Pancreas (tissue), 10 donors: ENCODE measurements at regions not wholly inside any gene's neighbourhood (a gene's known extent, or its start where the extent isn't known, plus 50 kb on each side); places are given as distances from the start of the nearest gene placed in this dataset.
"Not testable (repeated sequence)": the region's sequence is repeated elsewhere in the genome, so short reads cannot be mapped to it uniquely, and the experiment has no call there.

ENCODE experiments used
- ATAC-seq, 4 donors: fragments of 200-7000 bp; cut with Tn5 transposase; one replicate each; pipeline versions ENCODE4 v1.8.0 to v1.9.1; 2020; ENCODE audit warnings: mild to moderate bottlenecking in 4 of 4, moderate library complexity in 4 of 4
- DNase-seq, 6 donors: peaks; one replicate each; pipeline ENCODE4 v3.0.0-alpha.2; 2020
- FAIRE-seq: peaks from 2 replicates; lab custom pipeline; 2012; peaks lifted over from hg19 to GRCh38; lab: Jason Lieb, UNC
- H3K27ac ChIP-seq, 4 donors: fragments of 200-600 bp; sonication (generic); 1 replicate in 3 of 4; 2 replicates in 1 of 4; pipeline versions ENCODE4 v1.5.0 to v1.8.0; 2020
- H3K27me3 ChIP-seq, 4 donors: fragments of 200-600 bp; one replicate each; pipeline ENCODE4 v1.8.0; 2021
- H3K36me3 ChIP-seq, 3 donors: fragments of 200-600 bp; sonication (generic) in 1 of 3; one replicate each; pipeline versions ENCODE4 v1.5.0 to v1.8.0; 2020 to 2021
- H3K4me1 ChIP-seq, 3 donors: fragments of 200-600 bp; one replicate each; pipeline ENCODE4 v1.8.0; 2021
- H3K4me3 ChIP-seq, 4 donors: fragments of 200-600 bp; sonication (generic) in 2 of 4; one replicate each; pipeline versions ENCODE4 v1.5.0 to v1.8.0; 2020 to 2021
- H3K9me3 ChIP-seq, 4 donors: fragments of 200-600 bp; one replicate each; pipeline ENCODE4 v1.8.0; 2021
- CTCF ChIP-seq, 4 donors: fragments of 200-600 bp; sonication (generic) in 3 of 4; IDR thresholded peaks; one replicate each; pipeline versions ENCODE4 v1.5.0 to v1.8.0; 2021; ENCODE audit warnings: antibody characterized with exemption in 4 of 4
- WGBS, 2 donors: extraction: QIAGEN DNeasy Blood & Tissue Kit; methylation state at CpG; one replicate each; pipeline ENCODE4 v1.1.7; 2013; 5-methylcytosine and 5-hydroxymethylcytosine counted together
- intact Hi-C, 3 donors: fragments of 100-400 bp; cut with DNase I; formaldehyde crosslinking; loops; one replicate each; pipeline versions ENCODE4 v1.11.1 to v1.14.2; 2022
- donor health status: healthy with polysubstance abuse.
- donor health status: DM: no; HTN: no; CAD: no; lungs with moderate emphysema.
- donor health status: DM: no; HTN: no; CAD: no.
- donor health status: control.
- donor health status: control.
- donor health status: Bipolar disorder and iron deficiency.
- donor health status: DM: yes; HTN: yes; CAD: no.
- donor health status: DM: no; HTN: no; CAD: no.
- donor health status: DM: no; HTN: no; CAD: no.
- donor health status: DM: yes; HTN: yes; CAD: no.

GRCh38 chr6:23534351-23534750, 591.7 kb upstream of the NRSN1 start:
- H3K4me1 ChIP-seq: no peaks in the 10 kb centered on the region
- ATAC-seq (no peak), DNase-seq (no peak), FAIRE-seq (no peak)
- whole genome bisulfite sequencing, 2 donors: 28 to 50% methylated on average over 2 of the region's 2 CpGs
- H3K27ac ChIP-seq: no peak overlapping the region
- H3K36me3 ChIP-seq: no peaks in the 10 kb centered on the region
- intact Hi-C loops: no loop called here
- TF ChIP-seq CTCF (IDR thresholded peaks at IDR 0.05): no peak
- H3K27me3 ChIP-seq: no peaks in the 10 kb centered on the region
- H3K4me3 ChIP-seq: no peak overlapping the region
- H3K9me3 ChIP-seq: no peaks in the 10 kb centered on the region

GRCh38 chr6:23535101-23535500, 590.9 kb upstream of the NRSN1 start:
- H3K9me3 ChIP-seq: no peaks in the 10 kb centered on the region
- no peak overlapping the region for H3K4me3 ChIP-seq
- H3K36me3 ChIP-seq: no peaks in the 10 kb centered on the region
- DNase-seq: no peak
- no peak for FAIRE-seq
- H3K27me3 ChIP-seq: peaks cover 0 to 3% (median 0%) of the 10 kb centered on the region in 4 donors
- no peak for TF ChIP-seq CTCF (IDR thresholded peaks at IDR 0.05)
- no peak overlapping the region for H3K27ac ChIP-seq
- ATAC-seq: no peak
- intact Hi-C loops: no loop called here
- WGBS, 2 donors: 71 to 90% methylated on average over 2 of the region's 2 CpGs
- no peaks in the 10 kb centered on the region for H3K4me1 ChIP-seq

GRCh38 chr6:23537828-23538227, 588.2 kb upstream of the NRSN1 start:
- Histone ChIP-seq H3K9me3 (no peaks in the 10 kb centered on the region), H3K27ac (no peak overlapping the region), H3K36me3 (no peaks in the 10 kb centered on the region), H3K4me1 (no peaks in the 10 kb centered on the region), H3K4me3 (no peak overlapping the region), H3K27me3 (peaks cover 0 to 3% (median 0%) of the 10 kb centered on the region in 4 donors)
- DNase-seq (no peak), FAIRE-seq (no peak), ATAC-seq (no peak)
- intact Hi-C loops: no loop called here
- no peak for TF ChIP-seq CTCF (IDR thresholded peaks at IDR 0.05)

GRCh38 chr6:23547851-23548250, 578.2 kb upstream of the NRSN1 start:
- H3K4me1 ChIP-seq: no peaks in the 10 kb centered on the region
- H3K27me3 ChIP-seq: no peaks in the 10 kb centered on the region
- FAIRE-seq: no peak
- intact Hi-C loops: no loop called here
- ATAC-seq: peak in 2 of 4 donors; percentile 42 to 56
- 0 to 68% methylated on average over 1 of the region's 1 CpG for WGBS, 2 donors
- no peak overlapping the region for H3K27ac ChIP-seq
- no peak for DNase-seq
- no peaks in the 10 kb centered on the region for H3K9me3 ChIP-seq
- no peak overlapping the region for H3K4me3 ChIP-seq
- no peak for TF ChIP-seq CTCF (IDR thresholded peaks at IDR 0.05)
- no peaks in the 10 kb centered on the region for H3K36me3 ChIP-seq

GRCh38 chr6:23554953-23555352, 571.1 kb upstream of the NRSN1 start:
- DNase-seq, intact Hi-C loops, H3K36me3 ChIP-seq, ATAC-seq, H3K4me1 ChIP-seq, H3K27ac ChIP-seq, H3K27me3 ChIP-seq, FAIRE-seq, H3K4me3 ChIP-seq, H3K9me3 ChIP-seq: not testable (repeated sequence)
- WGBS, 2 donors: 78 to 82% methylated on average over 1 of the region's 1 CpG
